ENCODE measurements at regions not wholly inside any gene's neighbourhood (a gene's known extent, or its start where the extent isn't known, plus 50 kb on each side); places are given as distances from the start of the nearest gene placed in this dataset.
A peak's percentile ranks its signal among the peaks of the same experiment; 100 is the strongest.

DNA sequence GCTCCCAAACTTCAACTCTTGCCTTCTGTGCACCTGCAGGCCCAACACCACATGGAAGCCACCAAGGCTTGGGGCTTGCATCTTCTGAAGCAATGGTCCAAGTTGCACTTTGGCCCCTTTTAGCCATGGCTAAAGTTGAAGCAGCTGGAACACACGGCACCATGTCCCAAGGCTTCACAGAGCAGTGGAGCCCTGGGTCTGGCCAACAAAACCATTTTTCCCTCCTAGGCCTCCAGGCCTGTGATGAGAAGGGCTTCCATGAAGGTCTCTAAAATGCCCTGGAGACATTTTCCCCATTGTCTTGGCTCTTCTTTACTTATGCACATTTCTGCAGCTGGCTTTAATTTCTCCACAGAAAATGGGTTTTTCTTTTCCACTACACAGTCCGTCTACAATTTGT lies 61.3 kb upstream of the CYSLTR1 start:
- H2AK5ac ChIP-seq (ENCODE audit: low read length), result no peak overlapping the region
- H3K4me3 ChIP-seq (ENCODE audit: low read length), result no peak overlapping the region
- H3K9ac ChIP-seq (ENCODE audit: low read length), result no peak overlapping the region
- no peaks in the 10 kb centered on the region for H3K36me3 ChIP-seq (ENCODE audit: control insufficient read depth, insufficient read depth, low read length)
- no peak overlapping the region for H3K27ac ChIP-seq (ENCODE audit: low read depth, low read length)
- H3K18ac ChIP-seq (ENCODE audit: low read length), result no peak overlapping the region
- peak; percentile 5 for DNase-seq
- H2BK5ac ChIP-seq (ENCODE audit: low read length), result no peak overlapping the region
- H3K79me2 ChIP-seq (ENCODE audit: control insufficient read depth, insufficient read depth, low read length), result no peaks in the 10 kb centered on the region
- no peak overlapping the region for H3K4ac ChIP-seq (ENCODE audit: low read depth, low read length)
- H3K79me1 ChIP-seq (ENCODE audit: low read length), result no peaks in the 10 kb centered on the region
- H3K56ac ChIP-seq (ENCODE audit: low read length), result no peak overlapping the region
- H3K27me3 ChIP-seq (ENCODE audit: insufficient read depth, low read length, poor library complexity), result no peaks in the 10 kb centered on the region
- H3K4me1 ChIP-seq (ENCODE audit: control insufficient read depth, low read depth, low read length), result no peaks in the 10 kb centered on the region
- no peak overlapping the region for H3K4me2 ChIP-seq (ENCODE audit: low read length)
- H3K23ac ChIP-seq (ENCODE audit: low read length), result no peak overlapping the region
- H4K5ac ChIP-seq (ENCODE audit: low read length), result no peak overlapping the region
- no peak overlapping the region for H4K8ac ChIP-seq (ENCODE audit: low read depth, low read length)
- no peak overlapping the region for H2BK15ac ChIP-seq (replicated peaks; ENCODE audit: low read depth)
- H2BK120ac ChIP-seq (ENCODE audit: low read depth, low read length), result no peak overlapping the region
- WGBS (ENCODE audit: extremely low coverage, insufficient coverage, low lambda C conversion rate), result no CpG with 5 or more reads among the region's 2 CpGs

DNA sequence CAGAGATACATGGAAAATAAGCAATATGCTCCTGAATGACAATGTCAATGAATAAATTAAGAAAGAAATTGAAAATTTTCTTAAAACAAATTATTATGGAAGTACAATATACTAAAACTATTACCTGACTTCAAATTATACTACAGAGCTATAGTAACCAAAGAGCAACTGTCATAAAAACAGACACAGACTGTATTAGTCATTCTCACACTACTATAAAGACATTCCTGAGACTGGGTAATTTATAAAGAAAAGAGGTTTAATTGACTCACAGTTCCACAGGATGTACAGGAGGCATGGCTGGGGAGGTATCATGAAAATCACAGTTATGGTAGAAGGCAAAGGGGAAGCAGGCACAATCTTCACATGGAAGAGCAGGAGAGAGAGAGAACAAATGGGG lies 60.0 kb upstream of the CYSLTR1 start:
- H3K36me3 ChIP-seq (ENCODE audit: control insufficient read depth, insufficient read depth, low read length), result no peaks in the 10 kb centered on the region
- H4K5ac ChIP-seq (ENCODE audit: low read length), result no peak overlapping the region
- H3K4me3 ChIP-seq (ENCODE audit: low read length), result no peak overlapping the region
- no peak overlapping the region for H3K9ac ChIP-seq (ENCODE audit: low read length)
- H2BK15ac ChIP-seq (replicated peaks; ENCODE audit: low read depth), result no peak overlapping the region
- no peak overlapping the region for H2AK5ac ChIP-seq (ENCODE audit: low read length)
- H4K8ac ChIP-seq (ENCODE audit: low read depth, low read length), result no peak overlapping the region
- H3K4ac ChIP-seq (ENCODE audit: low read depth, low read length), result no peak overlapping the region
- no peak overlapping the region for H2BK5ac ChIP-seq (ENCODE audit: low read length)
- DNase-seq, result no peak
- no peaks in the 10 kb centered on the region for H3K4me1 ChIP-seq (ENCODE audit: control insufficient read depth, low read depth, low read length)
- no peak overlapping the region for H3K4me2 ChIP-seq (ENCODE audit: low read length)
- H3K18ac ChIP-seq (ENCODE audit: low read length), result no peak overlapping the region
- H2BK120ac ChIP-seq (ENCODE audit: low read depth, low read length), result no peak overlapping the region
- no peaks in the 10 kb centered on the region for H3K79me2 ChIP-seq (ENCODE audit: control insufficient read depth, insufficient read depth, low read length)
- H3K79me1 ChIP-seq (ENCODE audit: low read length), result no peaks in the 10 kb centered on the region
- no peak overlapping the region for H3K23ac ChIP-seq (ENCODE audit: low read length)
- H3K56ac ChIP-seq (ENCODE audit: low read length), result no peak overlapping the region
- H3K27ac ChIP-seq (ENCODE audit: low read depth, low read length), result no peak overlapping the region
- H3K27me3 ChIP-seq (ENCODE audit: insufficient read depth, low read length, poor library complexity), result no peaks in the 10 kb centered on the region

DNA sequence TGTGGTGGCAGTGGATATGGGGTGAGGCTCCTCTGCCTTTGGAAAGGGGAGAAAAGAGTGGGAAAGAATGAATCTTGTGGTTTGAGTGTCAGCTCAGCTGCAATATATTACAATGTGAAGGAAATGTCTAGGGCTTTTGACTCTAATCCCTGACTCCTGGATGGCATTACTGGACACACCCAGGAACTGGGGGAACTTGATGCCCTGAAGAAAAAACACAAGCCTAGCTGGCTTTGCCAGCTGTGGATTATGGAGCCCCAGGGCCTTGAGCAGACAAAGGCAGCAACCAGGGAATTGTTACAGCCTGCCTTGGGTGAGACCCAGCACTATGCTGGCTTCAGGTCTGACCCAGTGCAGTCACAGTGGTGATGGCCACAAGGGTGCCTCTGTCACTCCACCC lies 57.1 kb upstream of the CYSLTR1 start:
- Histone ChIP-seq H3K79me2 (ENCODE audit: control insufficient read depth, insufficient read depth, low read length) (no peaks in the 10 kb centered on the region), H3K4ac (ENCODE audit: low read depth, low read length) (no peak overlapping the region), H2BK15ac (replicated peaks; ENCODE audit: low read depth) (no peak overlapping the region), H3K27ac (ENCODE audit: low read depth, low read length) (no peak overlapping the region), H3K4me3 (ENCODE audit: low read length) (no peak overlapping the region), H3K9ac (ENCODE audit: low read length) (no peak overlapping the region), H3K56ac (ENCODE audit: low read length) (no peak overlapping the region), H3K4me1 (ENCODE audit: control insufficient read depth, low read depth, low read length) (no peaks in the 10 kb centered on the region), H3K79me1 (ENCODE audit: low read length) (no peaks in the 10 kb centered on the region), H3K36me3 (ENCODE audit: control insufficient read depth, insufficient read depth, low read length) (no peaks in the 10 kb centered on the region), H4K5ac (ENCODE audit: low read length) (no peak overlapping the region), H3K4me2 (ENCODE audit: low read length) (no peak overlapping the region), H2BK5ac (ENCODE audit: low read length) (no peak overlapping the region), H2AK5ac (ENCODE audit: low read length) (no peak overlapping the region), H3K23ac (ENCODE audit: low read length) (no peak overlapping the region), H3K27me3 (ENCODE audit: insufficient read depth, low read length, poor library complexity) (no peaks in the 10 kb centered on the region), H4K8ac (ENCODE audit: low read depth, low read length) (no peak overlapping the region), H3K18ac (ENCODE audit: low read length) (no peak overlapping the region), H2BK120ac (ENCODE audit: low read depth, low read length) (no peak overlapping the region)
- DNase-seq, result no peak

DNA sequence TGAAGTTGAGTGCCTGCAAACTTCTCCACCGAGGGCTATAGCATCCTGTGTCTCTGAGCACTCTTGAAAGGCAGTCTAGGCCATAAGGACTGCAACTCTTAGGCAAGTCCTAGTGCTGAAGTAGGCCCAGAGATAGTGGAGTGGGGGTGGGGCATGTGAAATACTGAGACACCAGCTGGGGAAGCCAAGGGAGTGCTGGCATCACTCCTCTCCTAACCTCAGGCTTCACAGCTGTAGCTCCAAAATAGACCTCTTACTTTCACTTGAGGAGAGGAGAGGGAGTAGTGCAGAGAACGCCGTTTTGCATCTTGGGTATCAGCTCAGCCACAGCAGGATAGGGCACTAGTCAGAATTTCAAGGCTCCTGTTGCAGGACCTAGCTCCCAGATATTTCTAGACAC lies 56.2 kb upstream of the CYSLTR1 start:
- H4K8ac ChIP-seq (ENCODE audit: low read depth, low read length), result no peak overlapping the region
- H2BK5ac ChIP-seq (ENCODE audit: low read length), result no peak overlapping the region
- H3K23ac ChIP-seq (ENCODE audit: low read length), result no peak overlapping the region
- H3K9ac ChIP-seq (ENCODE audit: low read length), result no peak overlapping the region
- H4K5ac ChIP-seq (ENCODE audit: low read length), result no peak overlapping the region
- no peak overlapping the region for H3K4me2 ChIP-seq (ENCODE audit: low read length)
- H3K79me2 ChIP-seq (ENCODE audit: control insufficient read depth, insufficient read depth, low read length), result no peaks in the 10 kb centered on the region
- H3K27me3 ChIP-seq (ENCODE audit: insufficient read depth, low read length, poor library complexity), result no peaks in the 10 kb centered on the region
- H3K79me1 ChIP-seq (ENCODE audit: low read length), result no peaks in the 10 kb centered on the region
- no peak for DNase-seq
- H3K4me1 ChIP-seq (ENCODE audit: control insufficient read depth, low read depth, low read length), result no peaks in the 10 kb centered on the region
- no peak overlapping the region for H3K56ac ChIP-seq (ENCODE audit: low read length)
- H3K36me3 ChIP-seq (ENCODE audit: control insufficient read depth, insufficient read depth, low read length), result no peaks in the 10 kb centered on the region
- no peak overlapping the region for H3K18ac ChIP-seq (ENCODE audit: low read length)
- H3K4me3 ChIP-seq (ENCODE audit: low read length), result no peak overlapping the region
- H2BK15ac ChIP-seq (replicated peaks; ENCODE audit: low read depth), result no peak overlapping the region
- H3K27ac ChIP-seq (ENCODE audit: low read depth, low read length), result no peak overlapping the region
- no peak overlapping the region for H3K4ac ChIP-seq (ENCODE audit: low read depth, low read length)
- no CpG with 5 or more reads among the region's 3 CpGs for WGBS (ENCODE audit: extremely low coverage, insufficient coverage, low lambda C conversion rate)
- H2BK120ac ChIP-seq (ENCODE audit: low read depth, low read length), result no peak overlapping the region
- H2AK5ac ChIP-seq (ENCODE audit: low read length), result no peak overlapping the region

DNA sequence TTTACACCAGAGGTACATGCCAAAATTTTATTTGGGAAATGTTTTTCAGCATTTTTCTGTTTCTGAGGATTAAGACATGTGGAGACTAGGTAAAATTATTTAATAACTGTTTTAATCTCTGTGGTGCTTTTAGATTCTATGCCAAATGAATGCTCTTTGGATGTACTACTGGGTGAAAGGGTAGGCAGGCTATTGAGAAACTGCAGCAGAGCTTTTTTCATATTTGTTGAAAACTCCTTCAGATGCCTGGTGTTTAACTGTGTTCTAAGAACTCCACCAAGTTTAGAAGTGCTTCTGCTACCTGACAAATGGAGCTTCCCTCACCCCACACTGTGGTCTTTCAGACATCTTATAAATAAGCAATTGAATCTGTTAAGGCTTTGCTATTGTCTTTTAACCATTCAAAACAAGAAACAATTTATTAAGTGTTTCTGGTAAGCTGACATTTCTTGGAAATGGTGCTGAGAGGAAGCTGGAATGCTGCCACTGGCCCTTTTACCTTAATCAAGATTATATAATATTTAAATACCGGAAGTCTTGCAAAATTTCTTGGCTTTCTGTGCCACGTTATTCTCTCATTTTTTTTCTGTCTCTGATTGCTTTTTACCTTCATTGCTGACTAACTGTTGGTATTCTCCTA lies 51.2 kb upstream of the CYSLTR1 start:
- Histone ChIP-seq H3K27me3 (ENCODE audit: insufficient read depth, low read length, poor library complexity) (no peaks in the 10 kb centered on the region), H3K23ac (ENCODE audit: low read length) (no peak overlapping the region), H4K5ac (ENCODE audit: low read length) (no peak overlapping the region), H2BK5ac (ENCODE audit: low read length) (no peak overlapping the region), H3K79me1 (ENCODE audit: low read length) (no peaks in the 10 kb centered on the region), H3K9ac (ENCODE audit: low read length) (no peak overlapping the region), H3K79me2 (ENCODE audit: control insufficient read depth, insufficient read depth, low read length) (no peaks in the 10 kb centered on the region), H2BK120ac (ENCODE audit: low read depth, low read length) (no peak overlapping the region), H3K4me2 (ENCODE audit: low read length) (no peak overlapping the region), H3K56ac (ENCODE audit: low read length) (no peak overlapping the region), H3K4ac (ENCODE audit: low read depth, low read length) (no peak overlapping the region), H2BK15ac (replicated peaks; ENCODE audit: low read depth) (no peak overlapping the region), H4K8ac (ENCODE audit: low read depth, low read length) (no peak overlapping the region), H3K27ac (ENCODE audit: low read depth, low read length) (no peak overlapping the region), H3K18ac (ENCODE audit: low read length) (no peak overlapping the region), H3K4me3 (ENCODE audit: low read length) (no peak overlapping the region), H2AK5ac (ENCODE audit: low read length) (no peak overlapping the region), H3K4me1 (ENCODE audit: control insufficient read depth, low read depth, low read length) (no peaks in the 10 kb centered on the region), H3K36me3 (ENCODE audit: control insufficient read depth, insufficient read depth, low read length) (no peaks in the 10 kb centered on the region)
- DNase-seq, result no peak
- no CpG with 5 or more reads among the region's 2 CpGs for WGBS (ENCODE audit: extremely low coverage, insufficient coverage, low lambda C conversion rate)

Data from mesendoderm (in vitro differentiated cells).